Mononuclear cell (primary cell): ENCODE measurements at regions not wholly inside any gene's neighbourhood (a gene's known extent, or its start where the extent isn't known, plus 50 kb on each side); places are given as distances from the start of the nearest gene placed in this dataset.
"Not testable (repeated sequence)": the region's sequence is repeated elsewhere in the genome, so short reads cannot be mapped to it uniquely, and the experiment has no call there.

ENCODE experiments used
- H3K27me3 ChIP-seq: 2 replicates; pipeline ENCODE4 v1.6.0; 2011; ENCODE audit warnings: low read length, control low read depth; ENCODE audit not compliant: insufficient read depth
- H3K4me1 ChIP-seq: 2 replicates; pipeline ENCODE4 v1.5.1; 2011; ENCODE audit warnings: mild to moderate bottlenecking, low read length, control low read depth; ENCODE audit not compliant: insufficient read depth
- H3K4me3 ChIP-seq: 2 replicates; pipeline ENCODE4 v1.5.1; 2011; ENCODE audit warnings: mild to moderate bottlenecking, low read length, moderate library complexity
- H3K9me3 ChIP-seq: 2 replicates; pipeline ENCODE4 v1.5.1; 2011; ENCODE audit warnings: low read depth, mild to moderate bottlenecking, control low read depth, low read length

DNA sequence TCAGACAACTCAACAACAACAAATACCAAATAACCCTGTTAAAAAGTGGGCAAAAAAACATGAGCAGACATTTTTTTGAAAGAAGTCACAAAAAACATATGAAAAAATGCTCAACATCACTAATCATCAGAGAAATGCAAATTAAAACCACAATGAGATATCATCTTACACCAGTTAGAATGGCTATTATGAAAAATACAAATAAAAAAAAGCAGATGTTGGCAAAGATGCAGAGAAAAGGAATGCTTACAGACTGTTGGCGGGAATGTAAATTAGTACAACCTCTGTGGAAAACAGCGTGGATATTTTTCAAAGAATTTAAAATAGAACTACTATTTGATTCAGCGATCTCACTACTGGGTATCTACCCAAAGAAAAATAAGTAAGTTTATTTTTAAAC lies 114.0 kb downstream of the SLC38A4 start:
- Histone ChIP-seq H3K4me1 (no peaks in the 10 kb centered on the region), H3K4me3 (no peak overlapping the region), H3K9me3 (no peaks in the 10 kb centered on the region), H3K27me3 (no peaks in the 10 kb centered on the region)

DNA sequence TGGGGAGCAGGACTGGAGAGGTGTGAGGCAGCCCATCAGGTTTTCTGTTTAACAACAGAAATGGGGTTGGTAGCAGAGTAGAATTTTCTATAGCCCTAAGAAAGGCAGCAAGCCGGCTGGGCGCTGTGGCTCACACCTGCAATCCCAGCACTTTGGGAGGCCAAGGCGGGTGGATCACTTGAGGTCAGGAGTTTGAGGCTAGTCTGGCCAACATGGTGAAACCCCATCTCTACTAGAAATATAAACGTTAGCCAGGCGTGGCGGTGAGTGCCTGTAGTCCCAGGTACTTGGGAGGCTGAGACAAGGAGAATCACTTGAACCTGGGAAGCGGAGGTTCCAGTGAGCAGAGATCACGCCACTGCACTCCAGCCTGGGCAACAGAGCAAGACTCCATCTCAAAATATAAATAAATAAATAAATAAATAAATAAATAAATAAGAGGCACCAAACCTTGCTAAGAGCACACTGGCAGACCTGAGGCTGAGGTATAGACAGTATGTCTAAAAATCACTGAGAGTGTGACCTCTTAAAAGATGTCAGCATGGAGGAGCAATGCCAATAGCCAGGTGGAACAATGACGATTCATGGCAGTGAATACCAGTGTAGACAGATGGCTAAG lies 115.6 kb downstream of the SLC38A4 start:
- Histone ChIP-seq H3K4me3 (no peak overlapping the region), H3K27me3 (no peaks in the 10 kb centered on the region), H3K9me3 (no peaks in the 10 kb centered on the region), H3K4me1 (no peaks in the 10 kb centered on the region)

DNA sequence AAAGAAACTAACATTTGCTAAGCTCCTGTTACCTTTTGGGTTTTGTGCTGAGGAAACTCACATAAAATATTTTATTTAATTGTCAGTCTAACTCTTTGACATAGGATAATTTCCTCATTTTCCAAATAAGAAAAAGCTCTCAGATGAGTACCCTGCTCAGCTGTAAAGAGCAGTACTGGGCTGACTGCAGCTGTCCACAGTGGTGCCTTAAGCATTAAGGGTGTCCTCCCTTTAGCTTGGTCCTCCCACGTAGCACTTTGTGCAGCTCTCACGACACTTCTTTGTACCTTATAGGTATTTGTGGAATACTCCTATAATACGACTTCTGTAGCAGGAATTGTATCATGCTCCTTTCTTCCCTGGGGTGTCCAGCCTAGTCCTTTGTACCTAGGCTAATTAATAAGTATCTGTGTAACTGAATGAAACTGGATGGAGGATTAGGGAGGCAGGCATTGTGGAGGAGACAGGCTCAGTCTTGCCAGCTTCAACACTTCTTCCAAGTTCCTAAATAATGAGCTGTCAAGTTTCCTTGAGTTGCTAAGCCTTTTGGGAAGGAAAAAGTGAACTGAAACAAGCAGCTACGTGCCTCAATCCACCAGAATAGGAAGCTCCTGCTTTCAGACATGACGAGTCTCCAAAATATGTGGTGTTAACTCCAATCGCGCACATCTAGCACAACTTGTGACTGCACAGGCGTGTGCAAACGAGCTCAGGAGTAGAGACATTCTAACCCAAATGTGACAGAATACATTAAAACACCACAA lies 123.0 kb downstream of the SLC38A4 start:
- no peaks in the 10 kb centered on the region for H3K4me1 ChIP-seq
- no peaks in the 10 kb centered on the region for H3K27me3 ChIP-seq
- H3K4me3 ChIP-seq = no peak overlapping the region
- peaks cover 8% of the 10 kb centered on the region for H3K9me3 ChIP-seq

DNA sequence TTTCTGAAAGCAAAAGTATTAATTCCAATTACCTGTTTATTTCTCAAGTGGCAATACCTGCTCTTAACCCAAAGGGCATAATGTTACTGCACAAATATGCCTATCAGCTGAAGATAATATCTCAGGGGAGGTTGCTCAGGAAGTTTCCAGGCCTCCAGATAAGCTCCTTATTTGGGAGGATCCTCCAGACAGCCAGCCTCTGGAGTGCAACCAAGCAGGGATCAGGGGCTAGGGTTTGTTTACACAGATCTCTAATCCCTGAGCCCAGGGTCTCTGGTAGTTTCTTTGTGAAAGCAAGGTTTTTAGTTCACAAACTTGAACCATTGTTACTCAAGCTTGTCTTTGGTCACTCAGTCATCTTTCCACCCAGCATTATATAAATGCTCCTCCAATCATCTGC lies 124.4 kb downstream of the SLC38A4 start:
- Histone ChIP-seq H3K27me3 (no peaks in the 10 kb centered on the region), H3K4me3 (no peak overlapping the region), H3K9me3 (peaks cover 9% of the 10 kb centered on the region), H3K4me1 (no peaks in the 10 kb centered on the region)

DNA sequence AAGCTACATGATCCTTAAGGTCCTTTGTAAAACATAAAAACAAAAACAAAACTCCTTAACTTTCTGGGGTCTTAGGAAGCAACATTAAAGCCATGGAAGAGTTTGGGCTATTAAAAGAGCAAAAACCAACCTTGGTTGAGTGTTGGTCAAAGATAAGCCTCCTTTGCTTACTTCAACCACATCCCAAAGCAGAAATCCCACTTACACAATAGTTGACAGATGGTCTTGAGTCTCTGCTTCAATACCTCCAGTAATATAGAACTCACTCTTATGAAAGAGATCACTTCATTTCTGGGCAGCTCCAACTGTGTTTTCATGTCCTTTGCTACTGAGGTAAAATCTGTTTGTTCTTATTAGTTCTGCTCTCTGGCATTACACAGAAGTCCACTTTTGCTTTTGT lies 125.8 kb downstream of the SLC38A4 start:
- Histone ChIP-seq H3K9me3 (peaks cover 9% of the 10 kb centered on the region), H3K4me1 (no peaks in the 10 kb centered on the region), H3K27me3 (no peaks in the 10 kb centered on the region), H3K4me3 (no peak overlapping the region)

DNA sequence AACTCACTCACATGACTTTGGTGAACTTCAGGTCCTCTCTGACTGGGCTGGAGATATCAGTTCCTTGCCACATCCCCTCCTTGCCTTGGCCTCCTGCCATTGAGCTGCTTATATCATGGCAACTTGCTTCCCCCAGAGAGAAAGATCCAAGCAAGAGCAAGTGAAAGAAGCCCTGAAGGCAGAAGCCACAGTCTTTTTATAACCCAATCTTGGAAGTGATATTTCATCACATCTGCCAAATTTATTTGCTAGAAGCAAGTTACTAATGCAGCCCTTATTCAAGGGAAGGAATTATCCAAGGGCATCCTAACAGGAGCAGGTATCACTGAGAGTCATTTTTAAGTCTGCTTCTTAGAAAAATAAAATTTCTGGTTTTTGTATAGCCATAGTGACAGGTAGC lies 127.8 kb downstream of the SLC38A4 start:
- no peaks in the 10 kb centered on the region for H3K4me1 ChIP-seq
- peaks cover 9% of the 10 kb centered on the region for H3K9me3 ChIP-seq

DNA sequence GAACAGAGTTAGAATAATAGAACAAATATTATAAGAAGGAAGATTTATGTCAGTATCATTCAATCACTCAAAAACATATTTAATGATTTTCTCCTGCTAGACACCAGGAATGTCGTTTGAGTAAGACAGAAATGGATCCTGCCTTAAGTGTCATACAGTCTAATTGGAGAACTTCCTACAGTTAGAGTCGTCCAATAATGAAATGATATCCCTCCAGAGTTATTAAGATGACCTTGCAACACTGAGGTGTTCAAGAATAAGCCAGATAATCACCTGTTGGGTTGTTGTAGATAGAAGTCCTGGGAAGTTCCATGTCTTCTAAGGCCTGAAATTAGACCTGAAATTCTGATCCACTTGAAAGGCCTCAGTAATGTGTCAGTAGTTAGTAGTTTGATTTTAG lies 132.3 kb downstream of the SLC38A4 start:
- Histone ChIP-seq H3K4me1 (no peaks in the 10 kb centered on the region), H3K9me3 (peaks cover 9% of the 10 kb centered on the region), H3K27me3 (no peaks in the 10 kb centered on the region), H3K4me3 (no peak overlapping the region)

More for the DNA sequence above, 127.8 kb downstream of the SLC38A4 start:
- Histone ChIP-seq H3K4me3 (no peak overlapping the region), H3K27me3 (no peaks in the 10 kb centered on the region)

DNA sequence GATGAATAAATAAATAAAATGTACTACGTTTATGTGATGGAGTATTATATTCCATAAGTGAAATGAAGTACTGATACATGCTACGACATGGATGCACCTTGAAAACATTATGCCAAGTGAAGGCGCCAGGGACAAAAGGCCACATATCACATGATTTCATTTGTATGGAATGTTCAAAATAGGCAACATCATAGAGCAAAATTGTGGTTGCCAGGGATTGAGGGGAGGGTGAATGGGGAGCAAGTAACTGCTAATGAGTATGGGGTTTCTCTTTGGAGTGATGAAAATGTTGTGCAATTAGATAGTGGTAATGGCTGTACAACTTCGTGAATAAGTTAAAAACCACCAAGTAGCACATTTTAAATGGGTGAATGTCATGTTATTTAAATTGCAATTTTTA lies 132.8 kb downstream of the SLC38A4 start:
- Histone ChIP-seq H3K27me3 (no peaks in the 10 kb centered on the region), H3K4me1 (no peaks in the 10 kb centered on the region), H3K9me3 (peaks cover 4% of the 10 kb centered on the region), H3K4me3 (no peak overlapping the region)

DNA sequence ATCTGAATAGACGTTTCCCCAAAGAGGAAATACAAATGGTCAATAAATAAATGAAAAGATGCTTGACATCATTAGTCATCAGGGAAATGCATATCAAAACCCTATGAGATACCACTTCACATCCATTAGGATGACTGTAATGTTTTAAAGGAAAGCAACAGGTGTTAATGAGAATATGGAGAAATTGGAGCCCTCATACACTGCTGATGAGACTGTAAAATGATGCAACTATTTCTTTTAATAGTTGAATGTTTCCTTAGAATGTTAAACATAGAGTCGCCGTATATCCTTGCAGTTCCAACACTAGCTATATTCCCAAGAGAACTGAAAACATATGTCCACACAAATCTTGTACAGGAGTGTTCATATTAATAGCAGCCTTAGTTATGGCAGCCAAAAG lies 133.2 kb downstream of the SLC38A4 start:
- no peak overlapping the region for H3K4me3 ChIP-seq
- H3K27me3 ChIP-seq = no peaks in the 10 kb centered on the region
- H3K4me1 ChIP-seq = no peaks in the 10 kb centered on the region
- H3K9me3 ChIP-seq = no peaks in the 10 kb centered on the region

DNA sequence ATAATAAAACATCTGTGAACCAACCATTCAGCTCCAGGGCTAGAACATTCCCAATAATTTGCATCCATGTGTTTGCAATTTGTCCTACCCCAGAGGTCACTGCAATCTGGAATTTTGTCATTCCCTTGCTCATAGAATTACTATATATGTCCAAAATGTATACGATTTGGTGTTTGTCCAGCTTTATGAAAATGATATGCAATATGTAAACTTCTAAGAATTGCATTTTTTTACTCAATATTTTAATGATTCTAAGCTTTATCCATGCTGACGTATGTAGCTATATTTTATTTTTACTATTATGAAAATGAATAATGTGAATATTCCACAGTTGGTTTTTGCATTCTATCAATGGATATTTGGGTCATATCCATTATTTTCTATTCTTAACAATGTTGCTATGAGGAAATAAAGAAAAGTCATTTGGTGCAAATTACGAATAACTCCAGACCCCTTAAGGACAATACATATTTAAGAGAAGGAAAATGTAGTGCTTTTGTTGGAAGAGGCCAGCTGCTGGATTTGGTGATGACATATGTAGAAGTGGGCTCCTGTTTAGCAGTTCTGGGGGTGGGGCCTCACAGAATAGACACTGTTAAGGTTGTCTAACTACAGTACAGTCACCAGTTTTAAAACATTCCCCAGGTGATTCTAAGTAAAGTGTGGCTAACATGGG lies 139.4 kb downstream of the SLC38A4 start:
- no peaks in the 10 kb centered on the region for H3K27me3 ChIP-seq
- H3K4me3 ChIP-seq = no peak overlapping the region
- no peaks in the 10 kb centered on the region for H3K4me1 ChIP-seq
- H3K9me3 ChIP-seq = no peaks in the 10 kb centered on the region

DNA sequence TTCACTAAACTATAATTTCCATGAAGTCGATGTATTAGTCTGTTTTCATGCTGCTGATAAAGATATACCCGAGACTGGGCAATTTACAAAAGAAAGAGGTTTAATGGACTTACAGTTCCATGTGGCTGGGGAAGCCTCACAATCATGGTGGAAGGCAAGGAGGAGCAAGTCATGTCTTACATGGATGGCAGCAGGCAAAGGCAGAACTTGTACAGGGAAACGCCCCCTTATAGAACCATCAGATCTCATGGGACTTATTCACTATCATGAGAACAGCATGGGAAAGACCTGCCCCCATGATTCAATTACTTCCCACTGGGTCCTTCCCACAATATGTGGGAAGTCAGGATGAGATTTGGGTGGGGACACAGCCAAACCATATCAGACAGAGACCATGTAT lies 141.6 kb downstream of the SLC38A4 start:
- H3K4me3 ChIP-seq, H3K4me1 ChIP-seq, H3K9me3 ChIP-seq, H3K27me3 ChIP-seq: not testable (repeated sequence)

DNA sequence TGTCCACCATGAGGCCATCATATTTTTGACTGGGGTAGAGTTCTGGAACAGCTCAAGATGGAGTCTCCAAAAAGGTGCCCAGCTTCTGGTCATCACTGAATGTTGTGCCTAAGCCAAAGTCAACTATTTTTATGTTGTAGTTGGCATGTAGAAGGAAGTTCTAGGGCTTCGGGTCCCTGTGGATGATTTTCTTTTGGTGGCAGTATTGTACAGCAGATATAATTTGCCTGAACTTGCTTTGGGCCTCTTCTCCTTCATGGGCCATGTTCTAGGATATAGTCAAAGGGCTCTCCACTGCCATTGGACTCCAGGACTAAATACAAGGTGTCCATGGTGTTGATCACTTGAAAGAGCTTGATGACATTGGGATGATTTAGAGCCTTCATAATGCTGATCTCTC lies 143.6 kb downstream of the SLC38A4 start:
- Histone ChIP-seq H3K9me3 (no peaks in the 10 kb centered on the region), H3K4me3 (no peak overlapping the region), H3K27me3 (no peaks in the 10 kb centered on the region), H3K4me1 (no peaks in the 10 kb centered on the region)

DNA sequence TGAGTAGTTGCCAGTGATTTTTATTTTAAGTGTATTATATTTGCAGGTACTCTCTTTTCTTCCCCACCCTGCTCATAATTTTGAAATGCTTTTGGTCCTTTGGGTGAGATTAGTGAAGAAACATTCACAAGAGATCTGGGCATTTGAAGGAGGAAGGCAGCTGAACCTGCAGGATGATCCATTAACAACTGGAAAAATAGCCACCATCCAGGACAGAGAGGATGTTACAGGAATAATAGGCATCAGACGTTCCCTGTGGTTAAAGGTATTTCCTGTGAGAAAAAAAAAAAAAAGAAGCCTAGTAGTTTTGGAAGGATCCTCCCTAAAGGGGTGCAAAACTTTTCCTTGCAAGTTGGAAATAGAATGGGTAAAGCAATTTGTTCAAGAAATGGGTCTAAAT lies 145.3 kb downstream of the SLC38A4 start:
- Histone ChIP-seq H3K4me3 (no peak overlapping the region), H3K9me3 (no peaks in the 10 kb centered on the region), H3K4me1 (no peaks in the 10 kb centered on the region), H3K27me3 (no peaks in the 10 kb centered on the region)

DNA sequence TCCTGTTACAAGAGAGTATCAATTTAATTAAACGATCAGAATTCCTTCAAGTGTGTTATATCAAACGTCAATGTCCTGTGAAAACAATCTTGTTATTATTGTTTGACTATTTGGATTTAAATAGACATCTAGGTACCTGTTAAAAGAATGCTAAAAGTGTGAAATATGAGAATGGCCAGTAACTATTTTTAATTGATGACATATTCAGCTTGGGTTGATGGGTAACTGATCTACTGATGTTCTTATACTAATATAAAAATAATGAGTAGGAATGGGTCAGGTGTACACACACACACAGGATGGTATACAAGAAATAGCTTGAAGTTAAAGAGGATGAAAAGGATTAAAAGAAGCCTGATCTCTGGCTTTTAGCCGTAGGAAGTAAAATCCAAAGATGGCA lies 146.0 kb downstream of the SLC38A4 start:
- H3K27me3 ChIP-seq = no peaks in the 10 kb centered on the region
- no peaks in the 10 kb centered on the region for H3K4me1 ChIP-seq
- H3K4me3 ChIP-seq = no peak overlapping the region
- no peaks in the 10 kb centered on the region for H3K9me3 ChIP-seq

DNA sequence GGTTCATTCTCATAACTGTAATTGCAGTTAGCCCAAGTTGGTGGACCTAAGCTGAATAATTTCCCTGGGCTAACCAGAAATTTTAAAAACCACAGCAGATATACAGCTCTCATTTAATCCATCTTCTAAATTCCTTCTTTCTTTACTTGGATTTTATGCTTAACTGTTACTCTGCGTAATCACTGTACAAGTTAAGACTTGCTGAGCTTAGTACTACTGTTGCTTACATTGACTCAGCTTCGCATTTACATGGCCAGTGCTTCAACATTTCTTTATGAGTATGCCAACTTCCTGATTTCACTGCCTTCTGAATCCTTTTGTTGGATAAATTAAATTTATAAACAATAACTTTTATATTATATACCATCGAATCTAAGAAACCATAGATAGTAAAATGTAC lies 147.4 kb downstream of the SLC38A4 start:
- H3K4me3 ChIP-seq = no peak overlapping the region
- H3K27me3 ChIP-seq = no peaks in the 10 kb centered on the region
- no peaks in the 10 kb centered on the region for H3K4me1 ChIP-seq
- no peaks in the 10 kb centered on the region for H3K9me3 ChIP-seq

DNA sequence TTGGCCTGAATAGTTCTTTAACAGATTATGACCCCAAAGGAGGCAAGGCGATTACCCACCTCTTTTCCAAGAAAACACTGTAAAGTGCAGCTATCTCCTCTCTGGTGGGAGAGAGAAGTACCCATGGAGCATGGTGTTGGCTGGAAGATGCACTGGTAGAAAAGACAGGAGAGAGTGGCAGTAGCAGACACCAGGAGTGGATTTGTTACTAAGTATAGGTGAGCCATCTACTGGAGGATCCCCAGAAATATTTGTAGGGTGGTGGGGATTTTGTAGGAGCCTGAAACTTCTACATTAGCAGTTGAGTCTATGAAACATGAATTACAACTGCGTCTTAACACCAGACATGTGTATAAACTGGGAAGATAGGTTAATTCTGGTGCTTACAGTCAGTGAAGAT lies 148.0 kb downstream of the SLC38A4 start:
- Histone ChIP-seq H3K27me3 (no peaks in the 10 kb centered on the region), H3K9me3 (no peaks in the 10 kb centered on the region), H3K4me3 (no peak overlapping the region), H3K4me1 (no peaks in the 10 kb centered on the region)
